SW480 (cell line): ENCODE measurements at regions not wholly inside any gene's neighbourhood (a gene's known extent, or its start where the extent isn't known, plus 50 kb on each side); places are given as distances from the start of the nearest gene placed in this dataset.
A peak's percentile ranks its signal among the peaks of the same experiment; 100 is the strongest.
"Not testable (repeated sequence)": the region's sequence is repeated elsewhere in the genome, so short reads cannot be mapped to it uniquely, and the experiment has no call there.

Source experiments
- DNase-seq: peaks from one replicate; pipeline ENCODE4 v3.0.0-alpha.2; 2016; ENCODE audit warnings: low spot score

DNA sequence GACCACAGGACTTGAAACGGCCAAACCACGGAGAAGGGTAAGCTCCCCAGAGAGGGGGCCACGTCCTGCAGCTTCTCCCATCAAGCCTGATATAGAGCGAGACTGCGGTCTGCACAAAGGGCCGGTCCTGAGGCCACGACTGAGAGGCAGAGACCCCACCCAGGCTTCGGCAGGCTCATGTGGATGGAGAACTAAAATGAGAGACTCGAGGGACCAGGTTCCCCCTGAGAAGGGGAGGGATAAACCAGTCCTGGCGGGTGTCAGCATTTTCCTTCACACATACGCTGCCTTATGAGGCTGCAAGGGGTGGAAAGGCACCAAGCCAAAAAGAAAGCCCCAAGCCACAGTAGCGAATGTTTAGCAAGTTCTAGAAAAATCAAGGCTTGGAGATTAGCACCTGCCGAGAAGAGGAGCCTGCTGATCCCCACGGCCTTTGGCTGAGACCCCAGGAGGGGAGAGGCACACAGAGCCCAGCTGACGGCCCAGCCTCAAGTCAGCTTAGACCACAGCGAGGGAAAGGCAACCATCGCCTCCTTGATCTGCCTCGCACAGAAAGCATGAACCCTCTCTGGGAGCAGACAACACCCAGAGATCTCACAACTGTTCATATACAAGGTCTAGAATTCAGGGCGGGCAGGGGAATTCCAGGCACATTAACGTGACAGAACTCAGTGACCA is 92.6 kb upstream of the RNF32 start:
- DNase-seq: no peak

DNA sequence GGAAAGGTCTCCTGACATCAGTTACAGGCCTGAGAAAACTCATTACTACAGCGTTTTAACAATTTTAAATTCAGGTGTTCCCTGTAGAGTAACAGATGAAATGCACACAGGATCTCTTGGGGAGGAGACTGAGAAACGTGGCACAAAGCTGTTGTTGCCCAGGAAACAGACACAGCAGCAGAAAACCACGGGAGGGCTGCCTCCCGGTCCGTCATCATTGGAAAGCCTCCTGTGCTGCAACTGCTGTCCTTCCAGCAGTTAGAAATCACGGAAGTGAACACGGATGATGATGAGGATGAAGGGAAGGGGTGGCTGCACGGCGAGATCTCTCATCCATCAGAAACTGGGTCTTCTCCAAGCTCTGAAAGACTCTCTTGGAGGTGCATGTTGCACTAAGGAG is 94.6 kb upstream of the RNF32 start:
- DNase-seq: no peak

DNA sequence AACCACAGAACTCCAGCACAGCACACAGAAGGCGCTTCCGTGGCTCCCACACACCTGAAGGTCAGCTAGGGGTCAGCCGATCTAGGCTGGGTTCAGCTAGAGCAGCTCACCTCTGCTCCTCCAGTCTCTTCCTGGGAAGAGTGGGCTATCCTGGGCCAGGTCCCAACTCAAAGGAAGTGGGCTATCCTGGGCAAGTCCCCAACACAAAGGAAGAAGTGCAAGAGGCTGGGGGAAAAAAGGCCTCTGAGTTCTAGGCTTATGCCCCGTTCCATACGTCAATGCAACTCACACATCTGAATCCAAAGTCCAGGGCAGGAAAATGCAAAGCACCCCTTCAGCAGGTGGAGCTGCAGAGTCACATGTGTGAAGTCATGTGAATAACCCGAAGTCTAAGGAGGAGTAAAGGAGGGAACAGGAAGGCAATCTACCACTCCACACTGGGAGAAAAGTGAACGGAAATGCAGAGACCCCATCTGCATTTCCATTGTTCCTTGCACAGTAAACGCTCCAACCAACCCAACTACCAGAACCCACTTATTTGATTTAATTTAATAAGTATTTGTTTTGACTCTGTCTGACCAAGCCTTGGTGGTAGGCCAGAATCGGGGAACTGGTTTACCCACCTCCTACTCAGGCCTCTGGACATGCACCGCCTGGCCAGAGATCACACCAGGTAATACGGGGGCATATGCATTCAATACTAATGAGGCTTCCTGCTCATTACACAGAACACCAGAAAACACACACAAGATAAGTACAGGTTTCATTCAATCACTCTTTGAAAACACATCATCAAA is 95.5 kb upstream of the RNF32 start:
- DNase-seq: peak; percentile 30

DNA sequence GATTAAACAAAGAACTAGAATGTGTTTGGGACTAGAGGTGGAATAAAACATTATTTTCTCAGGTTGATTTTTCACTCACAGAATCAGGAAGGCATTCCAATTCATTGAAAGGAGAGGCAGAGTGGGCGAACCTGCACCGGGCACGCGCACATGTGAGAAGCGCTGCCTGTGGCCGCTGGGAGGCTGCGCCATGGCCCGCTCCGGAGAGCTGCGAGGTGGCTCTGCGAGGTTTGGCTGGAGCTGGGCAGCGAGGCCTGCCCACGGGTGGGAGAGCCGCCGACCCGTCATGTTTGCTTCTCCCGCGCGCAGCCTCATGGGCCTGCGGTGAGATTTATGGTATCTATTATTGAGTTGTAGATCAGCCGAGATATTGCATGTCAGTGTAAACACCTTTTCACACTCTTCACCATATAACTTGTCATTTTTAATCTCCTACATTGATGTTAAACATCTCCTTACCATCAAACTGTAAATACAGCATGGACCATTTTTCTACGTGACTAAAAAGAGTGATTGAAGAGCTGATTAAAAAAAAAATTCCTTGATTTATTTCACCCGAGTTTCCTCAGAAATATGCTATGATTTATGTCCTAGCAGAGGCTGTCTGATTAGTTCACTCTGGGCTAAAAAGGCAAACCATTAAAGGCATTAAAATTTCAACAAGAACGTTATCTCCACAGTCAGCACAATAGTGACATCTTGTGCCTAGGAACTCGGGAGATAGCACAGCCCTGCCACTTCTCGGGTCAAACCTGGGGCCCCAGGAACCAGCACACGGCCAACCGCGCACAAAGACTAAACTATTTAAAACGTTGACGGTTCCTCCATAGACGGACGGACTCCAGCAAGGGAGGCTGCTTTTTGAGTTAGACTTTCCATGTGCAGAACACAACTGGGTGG is 96.6 kb upstream of the RNF32 start:
- DNase-seq: no peak

DNA sequence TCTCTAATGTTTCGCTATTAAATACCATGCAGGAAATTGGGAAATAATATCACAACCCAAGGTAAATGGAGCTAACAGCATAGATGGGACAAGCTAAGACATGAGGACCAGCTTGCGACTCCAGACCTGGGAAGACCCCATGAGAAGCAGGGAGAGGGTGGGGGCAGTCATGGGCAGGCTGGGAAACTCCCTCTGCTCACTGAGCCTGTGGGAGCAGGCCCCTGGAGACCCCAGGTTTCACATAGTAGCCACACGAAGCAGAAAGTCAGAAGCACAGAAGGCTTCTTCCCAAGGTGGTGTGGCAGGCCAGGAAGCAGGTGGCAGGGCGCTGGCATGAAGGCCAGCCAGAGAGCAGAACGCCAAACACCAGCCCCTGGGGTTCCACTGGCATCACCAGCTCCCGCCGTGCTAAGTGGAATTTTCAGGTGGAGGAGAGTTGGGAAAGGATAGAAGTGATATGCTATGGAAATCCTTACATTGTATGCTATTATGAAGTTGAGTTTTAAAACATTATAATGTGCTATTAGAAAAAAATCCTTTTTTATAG is 99.9 kb upstream of the RNF32 start:
- DNase-seq: no peak

DNA sequence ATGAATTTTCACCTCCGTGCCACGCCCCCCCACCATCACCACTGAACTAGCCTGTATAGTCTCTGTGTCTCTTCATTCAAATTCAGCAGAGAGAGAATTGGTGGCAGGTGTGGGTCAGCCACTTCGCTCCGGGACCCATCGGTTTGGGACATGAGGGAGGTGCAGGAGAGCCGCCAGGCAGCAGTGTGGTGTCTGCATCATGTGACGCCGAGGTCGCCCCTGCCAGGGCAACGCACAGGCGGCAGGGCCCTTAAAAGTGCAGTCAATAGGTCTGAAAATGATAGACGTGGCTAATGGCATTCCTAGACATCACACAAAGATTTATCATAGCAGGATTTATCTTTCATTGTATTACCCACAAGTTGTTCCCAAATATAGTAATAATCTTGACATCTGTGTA is 100.6 kb upstream of the RNF32 start:
- no peak for DNase-seq

DNA sequence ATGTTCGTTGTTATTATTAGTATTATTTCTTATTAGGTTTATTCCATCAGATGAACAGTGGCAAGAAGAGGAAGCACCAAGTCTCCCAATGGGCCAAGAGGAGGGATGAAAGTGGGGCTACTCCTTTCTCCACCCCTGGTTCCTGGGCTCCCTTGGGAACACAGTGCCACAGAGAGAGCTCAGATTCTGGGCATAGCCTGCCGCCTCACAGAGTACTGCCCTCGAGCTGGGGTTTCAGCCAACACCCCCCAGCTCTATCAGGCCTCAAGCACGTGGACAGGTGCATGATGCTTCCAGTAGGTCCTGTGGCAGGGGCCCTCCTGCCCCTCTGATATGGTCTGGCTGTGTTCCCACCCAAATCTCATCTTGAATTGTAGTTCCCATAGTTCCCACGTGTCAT is 103.6 kb upstream of the RNF32 start:
- DNase-seq: no peak

DNA sequence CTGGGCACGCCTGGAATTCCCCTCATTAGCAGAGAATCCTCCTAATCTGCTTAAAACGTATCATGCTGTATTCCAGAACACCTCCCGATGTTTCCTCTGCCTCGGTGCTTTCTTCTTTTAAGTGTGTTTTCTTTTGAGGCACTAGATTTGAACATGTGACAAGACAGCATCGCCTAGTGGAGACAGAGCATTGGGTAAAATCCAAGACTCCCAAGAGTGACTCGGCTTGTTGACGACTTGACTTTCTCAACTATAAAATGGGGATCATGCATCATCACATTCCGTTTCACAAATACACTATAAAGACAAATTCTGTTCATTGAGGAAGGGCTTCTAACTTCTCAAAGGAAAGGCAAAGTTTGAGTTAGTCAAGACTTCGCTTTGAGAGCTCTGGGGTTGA is 105.6 kb upstream of the RNF32 start:
- no peak for DNase-seq

DNA sequence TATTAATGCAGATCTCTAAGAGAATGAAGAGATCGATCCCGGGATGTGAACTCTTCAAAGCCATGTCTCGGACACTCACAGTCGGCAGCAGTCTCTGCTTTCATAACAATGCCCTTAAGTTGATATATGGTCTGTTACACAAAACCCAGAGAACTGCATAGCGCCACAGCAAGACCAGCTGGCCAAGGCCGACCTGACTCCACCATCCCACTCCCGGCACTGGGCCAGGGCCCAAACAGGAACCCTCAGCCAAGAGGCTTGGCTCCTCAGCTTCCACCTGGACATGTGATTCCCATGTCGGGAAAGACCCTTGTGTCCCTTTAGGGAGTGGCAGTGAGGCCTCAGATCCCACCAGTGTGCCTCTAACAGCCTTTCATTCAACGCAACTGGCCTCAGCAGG is 106.6 kb upstream of the RNF32 start:
- DNase-seq: no peak

DNA sequence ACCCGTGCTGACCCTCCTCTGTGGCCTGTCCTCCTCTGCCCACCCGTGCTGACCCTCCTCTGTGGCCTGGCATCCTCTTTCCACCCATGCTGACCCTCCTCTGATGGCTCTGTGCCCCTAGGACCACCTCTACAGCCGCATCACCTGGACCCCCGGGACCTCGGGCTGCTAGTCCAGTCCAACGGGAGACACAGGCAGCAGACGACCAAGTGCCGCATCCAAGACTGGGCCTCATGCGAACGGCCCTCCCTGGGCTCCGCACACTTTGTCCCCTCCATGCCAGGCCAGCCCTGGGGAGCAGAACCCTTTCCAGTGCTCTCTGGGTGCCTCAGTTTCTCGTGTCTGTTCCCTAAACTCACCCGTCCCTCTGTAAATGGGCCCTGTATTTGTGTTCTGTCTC is 107.2 kb upstream of the RNF32 start:
- DNase-seq: no peak

DNA sequence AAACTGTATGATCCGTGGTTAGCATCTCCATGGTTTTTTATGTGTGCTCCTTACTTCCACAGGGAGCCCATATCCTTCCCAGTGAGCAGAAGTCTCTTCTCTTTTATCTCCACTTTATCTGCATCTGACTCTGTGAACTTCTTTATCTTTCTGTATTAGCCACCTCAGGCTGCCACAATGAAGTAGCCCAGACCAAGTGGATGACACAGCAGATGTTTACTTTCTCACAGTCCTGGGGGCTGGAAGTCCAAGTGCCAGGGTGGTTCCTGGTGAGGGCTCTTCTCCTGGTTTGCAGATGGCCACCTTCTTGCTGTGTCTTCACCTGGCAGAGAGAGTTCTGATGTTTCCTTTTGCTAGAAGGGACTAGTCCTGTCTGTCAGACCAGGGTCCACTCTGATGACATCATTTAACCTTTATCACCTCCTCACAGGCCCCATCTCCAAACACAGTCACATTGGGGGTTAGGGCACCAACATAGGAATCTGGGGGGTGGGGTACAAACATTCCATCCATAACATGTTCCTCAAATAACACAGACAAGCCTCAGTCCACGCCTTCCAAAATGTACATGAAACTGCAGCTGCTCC is 108.5 kb upstream of the RNF32 start:
- no peak for DNase-seq

DNA sequence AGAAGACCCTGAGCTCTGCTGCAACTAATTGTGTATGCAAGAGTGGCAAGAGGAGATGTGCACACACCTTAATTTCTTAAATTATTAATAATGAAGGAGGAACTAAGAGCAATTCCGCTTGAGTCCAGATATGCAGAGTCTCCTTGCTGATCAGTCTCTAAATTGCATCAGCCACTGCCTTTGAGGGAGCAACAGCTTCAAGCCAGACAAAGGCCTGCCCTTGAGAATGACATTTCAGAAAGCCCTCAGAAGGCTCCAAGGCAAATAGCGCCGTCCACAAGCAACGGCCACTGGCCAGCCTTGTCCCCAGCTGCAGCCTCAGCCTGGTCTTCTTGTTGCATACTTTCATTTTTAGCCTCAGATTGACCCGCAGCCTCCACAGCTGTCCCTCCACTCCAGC is 110.6 kb upstream of the RNF32 start:
- no peak for DNase-seq

DNA sequence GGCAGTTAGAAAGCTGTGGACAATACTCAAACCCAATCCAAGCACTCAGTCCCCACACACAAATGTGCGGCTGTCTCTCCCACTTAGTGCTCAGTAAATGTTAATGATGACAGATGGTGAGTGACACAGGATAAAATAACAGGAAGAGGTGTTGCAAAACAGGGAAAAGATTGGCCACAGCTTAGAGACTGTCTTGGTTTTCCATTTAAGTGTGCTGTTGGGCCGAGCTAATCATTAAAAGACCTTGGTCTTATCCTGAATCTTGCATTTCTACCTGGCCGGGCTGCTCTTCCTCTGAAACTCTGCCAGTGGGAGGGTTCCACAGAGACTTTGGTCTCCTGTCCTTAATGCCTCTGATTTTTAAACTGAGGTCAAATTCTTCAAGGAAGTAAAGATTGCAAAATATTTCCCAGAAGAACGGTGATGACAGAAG is 113.1 kb upstream of the RNF32 start:
- DNase-seq: no peak

DNA sequence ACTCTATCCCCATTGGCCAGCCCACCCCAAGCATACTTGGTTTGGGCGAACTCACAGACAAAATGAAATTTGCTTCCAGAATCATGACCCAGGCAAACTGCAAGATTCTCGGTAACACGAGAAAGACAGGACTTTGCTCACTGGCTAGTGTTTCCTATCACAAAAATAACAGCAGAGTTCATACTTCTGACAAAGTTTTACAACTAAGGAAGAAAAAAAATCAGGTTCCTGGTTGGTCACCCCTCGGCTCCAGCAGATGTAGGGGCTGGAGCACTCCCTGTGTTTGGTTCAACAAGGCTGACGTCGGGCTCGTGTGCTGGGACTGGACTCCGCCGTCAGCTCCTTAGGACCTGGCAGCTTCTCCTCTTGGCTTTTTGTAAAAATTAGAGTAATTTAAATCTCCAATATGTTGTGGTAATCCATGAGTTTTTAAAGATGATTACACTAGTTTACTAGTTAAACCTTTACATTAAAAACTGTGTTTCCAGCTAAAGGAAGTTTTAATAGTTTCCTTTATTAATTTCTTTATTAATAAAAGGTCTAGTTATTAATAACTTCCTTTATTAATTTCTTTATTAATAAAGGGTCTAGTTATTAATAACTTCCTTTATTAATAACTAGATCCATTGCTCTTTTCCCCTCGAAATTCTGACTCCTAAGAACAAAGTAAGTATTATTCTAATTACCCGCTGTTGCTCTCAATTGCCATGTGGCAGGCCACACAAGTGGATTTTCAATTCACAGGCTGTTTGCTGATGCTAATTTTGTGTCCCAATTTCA is 115.6 kb upstream of the RNF32 start:
- no peak for DNase-seq

DNA sequence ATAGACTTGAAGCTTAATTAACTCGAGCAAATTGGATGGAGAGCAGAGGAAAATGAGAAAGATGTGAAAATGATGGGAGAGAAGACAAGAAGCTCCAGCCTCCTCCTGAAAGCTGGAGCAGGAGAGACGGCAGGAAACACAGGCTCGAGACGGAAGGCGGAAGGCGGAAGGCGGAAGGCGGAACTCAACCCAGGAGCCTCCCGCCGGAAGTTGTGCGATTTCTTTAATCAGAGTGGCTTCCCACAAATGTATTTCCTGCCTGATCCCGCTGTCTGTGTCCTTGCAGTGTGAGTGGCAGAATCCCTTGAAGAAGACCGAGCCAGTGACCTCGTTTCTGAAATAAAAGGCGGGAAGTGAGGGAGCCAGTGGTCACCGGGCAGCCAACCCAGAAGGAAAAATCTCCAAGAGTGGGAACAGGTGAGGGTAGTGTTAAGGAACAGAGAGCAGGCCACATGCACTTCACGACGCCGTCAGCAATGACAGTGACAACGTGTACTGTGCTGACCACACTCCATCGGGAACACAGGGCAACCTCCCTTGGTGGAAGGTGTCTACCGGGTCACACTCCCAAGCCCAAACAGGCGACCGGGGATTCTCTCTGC is 117.0 kb upstream of the RNF32 start:
- no peak for DNase-seq

DNA sequence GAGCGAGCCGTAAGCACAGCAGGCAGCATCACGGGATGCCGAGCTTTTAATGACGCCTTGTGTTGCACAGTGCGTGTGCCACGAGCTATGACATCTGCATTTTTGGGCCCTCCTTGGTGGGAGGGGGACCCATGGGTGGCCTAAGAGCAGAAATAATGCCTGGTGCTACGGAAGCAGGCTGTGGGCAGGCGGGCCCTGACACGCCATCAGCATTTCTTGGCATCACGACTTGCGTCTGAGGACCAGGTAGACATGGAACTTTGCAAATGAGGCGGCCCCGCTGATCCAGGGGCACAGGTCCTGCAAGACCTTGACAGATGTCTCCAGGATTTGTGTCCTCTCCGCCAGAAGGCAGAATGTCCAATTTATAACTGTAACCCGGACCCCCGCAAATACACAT is 117.8 kb upstream of the RNF32 start:
- DNase-seq: no peak

DNA sequence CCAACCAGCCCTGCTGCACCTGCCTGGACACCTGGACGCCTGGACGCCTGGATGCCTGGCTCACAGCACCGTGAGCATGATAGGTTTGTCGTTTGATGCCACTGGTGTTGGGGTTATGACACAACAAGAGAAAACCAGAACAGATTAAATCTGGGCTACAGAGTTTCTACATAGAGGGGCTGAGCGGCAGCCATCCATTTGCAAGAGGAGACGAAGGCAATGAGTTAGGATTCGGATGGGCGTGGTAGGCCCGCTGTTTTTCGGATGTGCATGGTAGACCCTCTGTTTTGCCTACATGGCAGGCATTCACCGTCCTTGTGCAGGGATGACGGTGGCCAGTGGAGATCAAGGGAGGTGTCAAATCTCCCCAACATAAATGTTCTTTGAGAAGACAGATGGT is 121.5 kb upstream of the RNF32 start:
- DNase-seq: no peak

DNA sequence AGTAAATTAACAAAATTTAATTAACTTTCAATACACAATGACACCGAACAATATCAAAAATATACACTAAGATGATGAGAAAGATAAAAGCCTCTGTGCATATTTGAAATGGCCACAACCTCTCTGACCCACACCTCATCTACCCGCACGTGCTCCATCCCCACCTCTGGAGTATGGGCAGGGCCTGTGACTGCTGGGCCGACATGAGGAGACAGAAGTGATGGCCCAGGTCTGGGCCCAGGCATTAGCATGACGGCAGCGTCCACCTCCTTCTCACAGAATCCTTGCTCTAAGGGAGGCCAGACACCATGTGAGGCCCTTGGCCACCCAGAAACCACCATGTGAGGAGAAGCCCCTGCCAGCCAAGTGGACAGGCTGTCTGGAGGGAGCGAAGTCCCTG is 122.1 kb upstream of the RNF32 start:
- DNase-seq: no peak

DNA sequence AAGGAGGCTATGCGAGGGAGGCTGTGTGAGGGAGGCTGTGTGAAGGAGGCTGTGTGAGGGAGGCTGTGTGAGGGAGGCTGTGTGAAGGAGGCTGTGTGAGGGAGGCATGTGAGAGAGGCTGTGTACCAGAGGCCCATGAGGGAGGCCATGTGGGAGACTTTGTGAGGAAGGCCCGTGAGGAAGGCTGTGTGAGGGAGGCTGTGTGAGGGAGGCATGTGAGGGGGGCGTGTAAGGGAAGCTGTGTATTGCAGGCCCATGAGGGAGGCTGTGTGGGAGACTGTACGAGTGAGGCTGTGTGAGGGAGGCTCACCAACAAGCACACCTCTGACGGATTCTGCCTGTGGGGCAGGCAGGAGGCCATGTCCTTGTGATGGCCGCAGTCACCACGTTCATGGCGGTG is 122.7 kb upstream of the RNF32 start:
- DNase-seq: not testable (repeated sequence)

DNA sequence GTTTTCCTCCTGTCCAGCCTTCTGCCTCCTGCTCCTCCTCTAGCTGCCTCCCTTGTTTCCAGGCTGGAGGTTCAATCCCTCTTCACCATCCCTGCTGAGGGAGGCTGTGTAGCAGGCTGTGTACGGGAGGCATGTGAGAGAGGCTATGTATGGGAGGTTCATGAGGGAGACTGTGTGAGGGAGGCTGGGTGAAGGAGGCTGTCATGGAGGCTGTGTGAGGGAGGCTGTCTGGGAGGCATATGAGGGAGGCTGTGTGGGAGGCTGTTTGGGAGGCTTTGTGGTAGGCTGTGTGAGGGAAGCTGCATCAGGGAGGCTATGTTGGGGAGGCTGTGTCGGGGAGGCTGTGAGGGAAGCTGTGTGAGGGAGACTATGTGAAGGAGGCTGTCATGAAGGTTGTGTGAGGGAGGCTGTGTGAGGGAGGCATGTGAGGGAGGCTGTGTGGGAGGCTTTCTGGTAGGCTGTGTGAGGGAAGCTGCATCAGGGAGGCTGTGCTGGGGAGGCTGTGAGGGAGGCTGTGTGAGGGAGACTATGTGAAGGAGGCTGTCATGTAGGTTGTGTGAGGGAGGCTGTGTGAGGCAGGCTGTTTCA is 123.7 kb upstream of the RNF32 start:
- no peak for DNase-seq
